SK-N-SH (cell line): ENCODE measurements at regions not wholly inside any gene's neighbourhood (a gene's known extent, or its start where the extent isn't known, plus 50 kb on each side); places are given as distances from the start of the nearest gene placed in this dataset.

Experiments
- CTCF ChIA-PET: fragments of 300-600, 350-600 bp; formaldehyde crosslinking; extraction: SDS; loops from one replicate; lab custom pipeline; 2021; lab: Yijun Ruan, JAX
- POLR2A ChIA-PET: fragments of 350-600 bp; sonication (Branson Sonifier 250); formaldehyde crosslinking; extraction: SDS; loops from one replicate; lab custom pipeline; 2020; ENCODE audit warnings: antibody characterized with exemption, inconsistent platforms; lab: Yijun Ruan, JAX
- DNase-seq: peaks from one replicate; pipeline ENCODE4 v3.0.0; 2012
- H2AFZ ChIP-seq: fragments of 200-600 bp; sonication (generic); 2 replicates; pipeline ENCODE4 v1.8.1; 2016; ENCODE audit warnings: antibody characterized with exemption, mild to moderate bottlenecking, low read depth
- H3F3A ChIP-seq: fragments of 200-600 bp; sonication (generic); replicated peaks from 2 replicates; pipeline ENCODE3; 2016; ENCODE audit warnings: antibody characterized with exemption, mild to moderate bottlenecking; ENCODE audit not compliant: insufficient read depth
- H3K27ac ChIP-seq, 2 experiments: fragments of 200-500 bp in 1 of 2; fragments of 200-600 bp in 1 of 2; sonication (Bioruptor generic) in 1 of 2; sonication (generic), shearing (Covaris generic) in 1 of 2; 2 replicates each; pipeline versions ENCODE4 v1.5.1 to v1.6.1; 2014 to 2016; ENCODE audit warnings: low read depth in 2 of 2, inconsistent platforms in 1 of 2, low read length in 1 of 2, mild to moderate bottlenecking in 1 of 2, mixed read lengths in 1 of 2
- H3K27me3 ChIP-seq: fragments of 200-600 bp; sonication (generic), shearing (Covaris generic); 2 replicates; pipeline ENCODE4 v1.6.1; 2016; ENCODE audit warnings: mixed run types; ENCODE audit not compliant: insufficient read depth
- H3K36me3 ChIP-seq, 2 experiments: fragments of 200-500 bp in 1 of 2; fragments of 200-600 bp in 1 of 2; sonication (Bioruptor generic) in 1 of 2; sonication (generic) in 1 of 2; replicated peaks in 1 of 2; 2 replicates each; pipeline versions ENCODE3 to v1.5.1; 2014 to 2016; ENCODE audit warnings: low read length in 1 of 2, mild to moderate bottlenecking in 1 of 2; ENCODE audit not compliant: insufficient read depth in 2 of 2, control insufficient read depth in 1 of 2
- H3K4me1 ChIP-seq, 2 experiments: fragments of 200-500 bp in 1 of 2; fragments of 200-600 bp in 1 of 2; sonication (Bioruptor generic) in 1 of 2; sonication (generic), shearing (Covaris generic) in 1 of 2; 2 replicates each; pipeline versions ENCODE4 v1.5.1 to v1.6.1; 2014 to 2016; ENCODE audit warnings: low read depth in 1 of 2, low read length in 1 of 2, mixed run types in 1 of 2; ENCODE audit not compliant: insufficient read depth in 2 of 2, control insufficient read depth in 1 of 2
- H3K4me2 ChIP-seq: fragments of 200-600 bp; sonication (generic), shearing (Covaris generic); 2 replicates; pipeline ENCODE4 v1.6.1; 2017; ENCODE audit warnings: mixed run types
- H3K4me3 ChIP-seq, 2 experiments: fragments of 200-500 bp in 1 of 2; fragments of 200-600 bp in 1 of 2; sonication (Bioruptor generic) in 1 of 2; sonication (generic), shearing (Covaris generic) in 1 of 2; 2 replicates each; pipeline versions ENCODE4 v1.5.1 to v1.8.1; 2014 to 2016; ENCODE audit warnings: low read depth in 2 of 2, inconsistent platforms in 1 of 2, low read length in 1 of 2, mild to moderate bottlenecking in 1 of 2, mixed read lengths in 1 of 2, moderate library complexity in 1 of 2
- H3K79me2 ChIP-seq: fragments of 200-600 bp; sonication (generic); 2 replicates; pipeline ENCODE4 v1.8.1; 2017; ENCODE audit warnings: mild to moderate bottlenecking; ENCODE audit not compliant: insufficient read depth
- H3K9ac ChIP-seq: fragments of 200-600 bp; sonication (generic); 2 replicates; pipeline ENCODE4 v1.6.1; 2017; ENCODE audit warnings: mixed run types
- H3K9me2 ChIP-seq: fragments of 200-600 bp; sonication (generic); 2 replicates; pipeline ENCODE4 v1.6.1; 2017; ENCODE audit warnings: mixed run types
- H3K9me3 ChIP-seq: fragments of 200-600 bp; sonication (generic); 2 replicates; pipeline ENCODE4 v1.6.1; 2017; ENCODE audit warnings: mixed run types, mild to moderate bottlenecking, moderate library complexity
- H4K20me1 ChIP-seq: fragments of 200-600 bp; sonication (generic); 2 replicates; pipeline ENCODE4 v1.6.1; 2017; ENCODE audit warnings: mild to moderate bottlenecking, mixed run types; ENCODE audit not compliant: insufficient read depth
- CTCF ChIP-seq: fragments of 200-600 bp; sonication (generic); IDR thresholded peaks from 2 replicates; pipeline ENCODE4 v1.6.1; 2017; ENCODE audit warnings: antibody characterized with exemption, mild to moderate bottlenecking, moderate library complexity
- ELF1 ChIP-seq: IDR thresholded peaks from 2 replicates; pipeline ENCODE4 v1.4.0; 2012
- EP300 ChIP-seq, 2 experiments: IDR thresholded peaks; 2 replicates each; pipeline versions ENCODE4 v1.4.0 to v1.6.1; 2012; ENCODE audit warnings: borderline replicate concordance in 1 of 2, low read depth in 1 of 2, low read length in 1 of 2
- EZH2phosphoT487 ChIP-seq: fragments of 200-600 bp; sonication (generic); IDR thresholded peaks from 2 replicates; pipeline ENCODE4 v1.6.1; 2017; ENCODE audit warnings: low read depth, mixed run types, mild to moderate bottlenecking, antibody characterized with exemption, moderate library complexity, borderline replicate concordance
- FOXJ3 ChIP-seq: sonication (generic); formaldehyde crosslinking; IDR thresholded peaks from 2 replicates; pipeline ENCODE4 v1.5.1; 2020; ENCODE audit warnings: mild to moderate bottlenecking, missing genetic modification reagents
- GABPA ChIP-seq: IDR thresholded peaks from 2 replicates; pipeline ENCODE4 v1.4.0; 2012; ENCODE audit warnings: low read depth, mild to moderate bottlenecking
- GATA2 ChIP-seq: sonication (generic); formaldehyde crosslinking; IDR thresholded peaks from 2 replicates; pipeline ENCODE4 v1.5.0; 2020; ENCODE audit warnings: mild to moderate bottlenecking, missing genetic modification reagents
- IRF3 ChIP-seq: fragments of 150-350 bp; IDR thresholded peaks from 2 replicates; pipeline ENCODE4 v1.6.1; 2016; ENCODE audit warnings: mild to moderate bottlenecking, low read depth, low read length
- JUND ChIP-seq: IDR thresholded peaks from 2 replicates; pipeline ENCODE4 v1.4.0; 2012
- NRF1 ChIP-seq: IDR thresholded peaks from 2 replicates; pipeline ENCODE4 v1.6.1; 2012; ENCODE audit warnings: low read depth, mild to moderate bottlenecking, low read length
- RAD21 ChIP-seq: IDR thresholded peaks from 2 replicates; pipeline ENCODE4 v1.6.1; 2012; ENCODE audit warnings: mild to moderate bottlenecking, low read length
- RCOR1 ChIP-seq: fragments of 150-350 bp; IDR thresholded peaks from 2 replicates; pipeline ENCODE4 v1.6.1; 2017; ENCODE audit warnings: antibody characterized with exemption, low read length
- RFX5 ChIP-seq: IDR thresholded peaks from 2 replicates; pipeline ENCODE4 v1.6.1; 2012; ENCODE audit warnings: mild to moderate bottlenecking, improper control_type of control experiment, low read length
- RXRA ChIP-seq: IDR thresholded peaks from 2 replicates; pipeline ENCODE4 v1.4.0; 2012; ENCODE audit warnings: low read depth, mild to moderate bottlenecking, borderline replicate concordance
- SIN3A ChIP-seq: IDR thresholded peaks from 2 replicates; pipeline ENCODE4 v1.6.1; 2012; ENCODE audit warnings: low read depth, mild to moderate bottlenecking, low read length, moderate library complexity, borderline replicate concordance
- SMC3 ChIP-seq: IDR thresholded peaks from 2 replicates; pipeline ENCODE4 v1.6.1; 2012; ENCODE audit warnings: low read depth, low read length, improper control_type of control experiment
- TAF1 ChIP-seq: IDR thresholded peaks from 2 replicates; pipeline ENCODE4 v1.6.1; 2012; ENCODE audit warnings: low read depth, mild to moderate bottlenecking, low read length, moderate library complexity, borderline replicate concordance
- TEAD4 ChIP-seq: IDR thresholded peaks from 2 replicates; pipeline ENCODE4 v1.4.0; 2012; ENCODE audit warnings: mild to moderate bottlenecking, borderline replicate concordance; ENCODE audit not compliant: insufficient read depth
- YY1 ChIP-seq: IDR thresholded peaks from 2 replicates; pipeline ENCODE4 v1.4.0; 2012; ENCODE audit warnings: low read depth, mild to moderate bottlenecking
- WGBS: methylation state at CpG from one replicate; pipeline ENCODE4 v1.1.6; 2017; ENCODE audit warnings: low lambda C conversion rate; 5-methylcytosine and 5-hydroxymethylcytosine counted together
- TF ChIP-seq, protein P1 (sequence below): IDR thresholded peaks from 2 replicates; pipeline ENCODE4 v1.6.1; 2012; ENCODE audit warnings: mild to moderate bottlenecking, low read depth, low read length, moderate library complexity
- TF ChIP-seq, protein P2 (sequence below): IDR thresholded peaks from 2 replicates; pipeline ENCODE4 v1.4.0; 2012; ENCODE audit warnings: low read depth, borderline replicate concordance
- TF ChIP-seq, protein P3 (sequence below): IDR thresholded peaks from 2 replicates; pipeline ENCODE4 v1.4.0; 2012; ENCODE audit warnings: low read depth, borderline replicate concordance

DNA sequence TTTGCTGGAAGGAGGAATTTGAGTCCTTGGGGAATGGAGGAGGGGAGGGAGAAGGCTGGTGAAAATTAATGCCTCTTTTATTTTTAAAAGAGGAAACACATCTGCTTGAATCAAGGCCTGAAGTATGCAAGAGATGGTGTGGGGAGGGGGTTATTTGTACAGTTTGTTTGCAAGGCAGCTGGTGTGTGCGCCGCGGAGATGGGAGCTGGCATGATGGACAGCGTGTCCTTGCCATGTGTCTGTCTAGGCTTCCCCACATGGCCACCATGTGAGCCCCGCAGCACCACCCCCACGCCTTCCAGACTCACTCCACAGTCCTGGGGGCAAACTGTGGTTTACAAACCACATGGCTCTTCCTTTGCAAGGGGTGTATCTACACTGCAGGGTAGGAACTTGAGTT, 154.8 kb upstream of the APCDD1 start (continued):
- TF ChIP-seq, protein P1, sequence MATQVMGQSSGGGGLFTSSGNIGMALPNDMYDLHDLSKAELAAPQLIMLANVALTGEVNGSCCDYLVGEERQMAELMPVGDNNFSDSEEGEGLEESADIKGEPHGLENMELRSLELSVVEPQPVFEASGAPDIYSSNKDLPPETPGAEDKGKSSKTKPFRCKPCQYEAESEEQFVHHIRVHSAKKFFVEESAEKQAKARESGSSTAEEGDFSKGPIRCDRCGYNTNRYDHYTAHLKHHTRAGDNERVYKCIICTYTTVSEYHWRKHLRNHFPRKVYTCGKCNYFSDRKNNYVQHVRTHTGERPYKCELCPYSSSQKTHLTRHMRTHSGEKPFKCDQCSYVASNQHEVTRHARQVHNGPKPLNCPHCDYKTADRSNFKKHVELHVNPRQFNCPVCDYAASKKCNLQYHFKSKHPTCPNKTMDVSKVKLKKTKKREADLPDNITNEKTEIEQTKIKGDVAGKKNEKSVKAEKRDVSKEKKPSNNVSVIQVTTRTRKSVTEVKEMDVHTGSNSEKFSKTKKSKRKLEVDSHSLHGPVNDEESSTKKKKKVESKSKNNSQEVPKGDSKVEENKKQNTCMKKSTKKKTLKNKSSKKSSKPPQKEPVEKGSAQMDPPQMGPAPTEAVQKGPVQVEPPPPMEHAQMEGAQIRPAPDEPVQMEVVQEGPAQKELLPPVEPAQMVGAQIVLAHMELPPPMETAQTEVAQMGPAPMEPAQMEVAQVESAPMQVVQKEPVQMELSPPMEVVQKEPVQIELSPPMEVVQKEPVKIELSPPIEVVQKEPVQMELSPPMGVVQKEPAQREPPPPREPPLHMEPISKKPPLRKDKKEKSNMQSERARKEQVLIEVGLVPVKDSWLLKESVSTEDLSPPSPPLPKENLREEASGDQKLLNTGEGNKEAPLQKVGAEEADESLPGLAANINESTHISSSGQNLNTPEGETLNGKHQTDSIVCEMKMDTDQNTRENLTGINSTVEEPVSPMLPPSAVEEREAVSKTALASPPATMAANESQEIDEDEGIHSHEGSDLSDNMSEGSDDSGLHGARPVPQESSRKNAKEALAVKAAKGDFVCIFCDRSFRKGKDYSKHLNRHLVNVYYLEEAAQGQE, result no peak
- TF ChIP-seq EP300 (IDR thresholded peaks at IDR 0.05; ENCODE audit: borderline replicate concordance in 1 of 2, low read depth in 1 of 2, low read length in 1 of 2) (no peak), FOXJ3 (CRISPR knock-in tag) (no peak), SIN3A (no peak), ELF1 (no peak), CTCF (no peak), RAD21 (no peak), RCOR1 (no peak), TAF1 (no peak), TEAD4 (no peak), RFX5 (no peak), RXRA (no peak), GATA2 (CRISPR knock-in tag) (no peak), EZH2phosphoT487 (no peak), JUND (no peak)
- TF ChIP-seq, protein P2, sequence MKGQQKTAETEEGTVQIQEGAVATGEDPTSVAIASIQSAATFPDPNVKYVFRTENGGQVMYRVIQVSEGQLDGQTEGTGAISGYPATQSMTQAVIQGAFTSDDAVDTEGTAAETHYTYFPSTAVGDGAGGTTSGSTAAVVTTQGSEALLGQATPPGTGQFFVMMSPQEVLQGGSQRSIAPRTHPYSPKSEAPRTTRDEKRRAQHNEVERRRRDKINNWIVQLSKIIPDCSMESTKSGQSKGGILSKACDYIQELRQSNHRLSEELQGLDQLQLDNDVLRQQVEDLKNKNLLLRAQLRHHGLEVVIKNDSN, result no peak
- TF ChIP-seq, all 33 proteins: peak for 0

DNA sequence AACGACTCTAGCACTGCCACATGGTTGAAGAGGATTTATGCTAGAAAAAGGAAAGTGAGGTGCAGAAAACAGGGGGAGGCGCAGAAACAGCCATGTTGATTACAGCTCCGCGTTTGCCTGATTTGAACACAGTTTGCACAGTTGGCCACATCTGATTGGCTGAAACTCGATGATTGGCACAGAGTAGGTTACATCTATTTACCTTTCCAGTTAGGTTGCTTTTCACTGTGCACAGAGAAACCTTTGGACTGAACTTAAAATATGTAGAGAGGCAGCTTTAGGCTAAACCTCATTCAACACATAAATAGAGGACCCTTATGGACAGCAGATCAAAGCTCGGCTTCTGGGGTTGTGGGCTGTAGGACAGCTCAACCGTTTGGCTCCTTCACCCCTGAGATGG, 153.7 kb upstream of the APCDD1 start:
- Histone ChIP-seq H3K4me1 (no peaks in the 10 kb centered on the region; a peak in 1 of 4 replicates), H2AFZ (no peak overlapping the region), H3K4me3 (no peak overlapping the region), H3K27me3 (no peaks in the 10 kb centered on the region), H3K79me2 (no peaks in the 10 kb centered on the region), H3K9ac (no peak overlapping the region), H3K27ac (no peak overlapping the region), H3F3A (no peaks in the 10 kb centered on the region), H3K9me2 (no peaks in the 10 kb centered on the region), H4K20me1 (no peaks in the 10 kb centered on the region), H3K36me3 (no peaks in the 10 kb centered on the region), H3K9me3 (no peaks in the 10 kb centered on the region), H3K4me2 (no peak overlapping the region)
- DNase-seq, result no peak
- CTCF ChIA-PET, result no interaction called here
- WGBS, result 46% methylated on average over 7 of the region's 7 CpGs
- POLR2A ChIA-PET, result no interaction called here
- TF ChIP-seq GABPA (no peak), IRF3 (no peak), NRF1 (no peak), YY1 (no peak), RXRA (no peak), TEAD4 (no peak), RFX5 (no peak), RCOR1 (no peak), JUND (no peak), SMC3 (no peak)
- TF ChIP-seq, protein P3, sequence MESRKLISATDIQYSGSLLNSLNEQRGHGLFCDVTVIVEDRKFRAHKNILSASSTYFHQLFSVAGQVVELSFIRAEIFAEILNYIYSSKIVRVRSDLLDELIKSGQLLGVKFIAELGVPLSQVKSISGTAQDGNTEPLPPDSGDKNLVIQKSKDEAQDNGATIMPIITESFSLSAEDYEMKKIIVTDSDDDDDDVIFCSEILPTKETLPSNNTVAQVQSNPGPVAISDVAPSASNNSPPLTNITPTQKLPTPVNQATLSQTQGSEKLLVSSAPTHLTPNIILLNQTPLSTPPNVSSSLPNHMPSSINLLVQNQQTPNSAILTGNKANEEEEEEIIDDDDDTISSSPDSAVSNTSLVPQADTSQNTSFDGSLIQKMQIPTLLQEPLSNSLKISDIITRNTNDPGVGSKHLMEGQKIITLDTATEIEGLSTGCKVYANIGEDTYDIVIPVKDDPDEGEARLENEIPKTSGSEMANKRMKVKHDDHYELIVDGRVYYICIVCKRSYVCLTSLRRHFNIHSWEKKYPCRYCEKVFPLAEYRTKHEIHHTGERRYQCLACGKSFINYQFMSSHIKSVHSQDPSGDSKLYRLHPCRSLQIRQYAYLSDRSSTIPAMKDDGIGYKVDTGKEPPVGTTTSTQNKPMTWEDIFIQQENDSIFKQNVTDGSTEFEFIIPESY, result no peak
